Activated naive CD4-positive, alpha-beta T cell treated with anti-CD3 and anti-CD28 coated beads, Interleukin-2, amount 10 ng/mL, durations not matched to agents 7 days and 5 days (primary cell): ENCODE measurements at regions not wholly inside any gene's neighbourhood (a gene's known extent, or its start where the extent isn't known, plus 50 kb on each side); places are given as distances from the start of the nearest gene placed in this dataset.

Source experiments
- CTCF ChIA-PET: fragments of 350-600 bp; sonication (Branson Sonifier 250); formaldehyde crosslinking; loops from one replicate; lab custom pipeline; 2021; ENCODE audit warnings: antibody characterized with exemption; lab: Charles Lee
- DNase-seq: peaks from one replicate; pipeline ENCODE4 v3.0.0-alpha.2; 2020
- H3K27ac Mint-ChIP-seq: one replicate; pipeline ENCODE4 v1.8.0; 2021; ENCODE audit warnings: mild to moderate bottlenecking, moderate library complexity, mixed read lengths
- H3K27me3 Mint-ChIP-seq: one replicate; pipeline ENCODE4 v1.8.0; 2021; ENCODE audit warnings: mild to moderate bottlenecking, mixed read lengths
- H3K36me3 Mint-ChIP-seq: one replicate; pipeline ENCODE4 v1.8.0; 2021; ENCODE audit warnings: mixed read lengths
- H3K4me1 Mint-ChIP-seq: one replicate; pipeline ENCODE4 v1.8.0; 2021; ENCODE audit warnings: mixed read lengths
- H3K4me3 Mint-ChIP-seq: one replicate; pipeline ENCODE4 v1.8.0; 2021; ENCODE audit warnings: mild to moderate bottlenecking, moderate library complexity, mixed read lengths
- H3K9me3 Mint-ChIP-seq: one replicate; pipeline ENCODE4 v1.8.0; 2021; ENCODE audit warnings: mixed read lengths

- H3K9me3 Mint-ChIP-seq: peaks cover 5% of the 10 kb centered on the region
- no peak for DNase-seq
- no peaks in the 10 kb centered on the region for H3K36me3 Mint-ChIP-seq
- no peak overlapping the region for H3K4me3 Mint-ChIP-seq
- CTCF ChIA-PET: no interaction called here
- no peak overlapping the region for H3K27ac Mint-ChIP-seq
- H3K27me3 Mint-ChIP-seq: no peaks in the 10 kb centered on the region
- H3K4me1 Mint-ChIP-seq: no peaks in the 10 kb centered on the region
Observed at GRCh38 chrX:124791492-124792095, 445.2 kb downstream of the SH2D1A start.

- Mint-ChIP-seq H3K9me3 (no peaks in the 10 kb centered on the region), H3K4me1 (no peaks in the 10 kb centered on the region), H3K4me3 (no peak overlapping the region), H3K27ac (no peak overlapping the region), H3K27me3 (no peaks in the 10 kb centered on the region), H3K36me3 (no peaks in the 10 kb centered on the region)
- CTCF ChIA-PET: no interaction called here
- no peak for DNase-seq
Observed at GRCh38 chrX:124796989-124797388, 450.6 kb downstream of the SH2D1A start.

- no peak overlapping the region for H3K4me3 Mint-ChIP-seq
- peaks cover 10% of the 10 kb centered on the region for H3K9me3 Mint-ChIP-seq
- H3K4me1 Mint-ChIP-seq: no peaks in the 10 kb centered on the region
- H3K36me3 Mint-ChIP-seq: no peaks in the 10 kb centered on the region
- H3K27me3 Mint-ChIP-seq: no peaks in the 10 kb centered on the region
- H3K27ac Mint-ChIP-seq: no peak overlapping the region
- CTCF ChIA-PET: no interaction called here
- DNase-seq: no peak
Observed at GRCh38 chrX:124804962-124805361, 458.6 kb downstream of the SH2D1A start.

- Mint-ChIP-seq H3K36me3 (no peaks in the 10 kb centered on the region), H3K27me3 (no peaks in the 10 kb centered on the region), H3K9me3 (peaks cover 10% of the 10 kb centered on the region), H3K4me3 (no peak overlapping the region), H3K4me1 (no peaks in the 10 kb centered on the region), H3K27ac (no peak overlapping the region)
- CTCF ChIA-PET: no interaction called here
- no peak for DNase-seq
Observed at GRCh38 chrX:124805486-124805885, 459.1 kb downstream of the SH2D1A start.

- H3K27me3 Mint-ChIP-seq: no peaks in the 10 kb centered on the region
- no peak overlapping the region for H3K4me3 Mint-ChIP-seq
- CTCF ChIA-PET: no interaction called here
- DNase-seq: no peak
- no peaks in the 10 kb centered on the region for H3K4me1 Mint-ChIP-seq
- no peaks in the 10 kb centered on the region for H3K9me3 Mint-ChIP-seq
- no peak overlapping the region for H3K27ac Mint-ChIP-seq
- no peaks in the 10 kb centered on the region for H3K36me3 Mint-ChIP-seq
Observed at GRCh38 chrX:124814106-124814505, 467.7 kb downstream of the SH2D1A start.

- Mint-ChIP-seq H3K27me3 (no peaks in the 10 kb centered on the region), H3K4me1 (no peaks in the 10 kb centered on the region), H3K36me3 (no peaks in the 10 kb centered on the region), H3K9me3 (no peaks in the 10 kb centered on the region), H3K27ac (no peak overlapping the region), H3K4me3 (no peak overlapping the region)
- CTCF ChIA-PET: no interaction called here
- no peak for DNase-seq
Observed at GRCh38 chrX:124818033-124818432, 471.7 kb downstream of the SH2D1A start.

- no peak overlapping the region for H3K27ac Mint-ChIP-seq
- no peak for DNase-seq
- CTCF ChIA-PET: no interaction called here
- no peaks in the 10 kb centered on the region for H3K36me3 Mint-ChIP-seq
- no peak overlapping the region for H3K4me3 Mint-ChIP-seq
- no peaks in the 10 kb centered on the region for H3K4me1 Mint-ChIP-seq
- H3K27me3 Mint-ChIP-seq: no peaks in the 10 kb centered on the region
- H3K9me3 Mint-ChIP-seq: no peaks in the 10 kb centered on the region
Observed at GRCh38 chrX:124818764-124819163, 472.4 kb downstream of the SH2D1A start.

- H3K4me1 Mint-ChIP-seq: no peaks in the 10 kb centered on the region
- no peak overlapping the region for H3K4me3 Mint-ChIP-seq
- no peaks in the 10 kb centered on the region for H3K9me3 Mint-ChIP-seq
- H3K27me3 Mint-ChIP-seq: no peaks in the 10 kb centered on the region
- CTCF ChIA-PET: no interaction called here
- no peak for DNase-seq
- H3K27ac Mint-ChIP-seq: no peak overlapping the region
- no peaks in the 10 kb centered on the region for H3K36me3 Mint-ChIP-seq
Observed at GRCh38 chrX:124820738-124821137, 474.4 kb downstream of the SH2D1A start.

GRCh38 chrX:124827258-124827845 lies 481.0 kb downstream of the SH2D1A start:
- no peak for DNase-seq
- H3K27ac Mint-ChIP-seq: no peak overlapping the region
- H3K9me3 Mint-ChIP-seq: no peaks in the 10 kb centered on the region
- CTCF ChIA-PET: no interaction called here
- H3K4me1 Mint-ChIP-seq: peaks cover 9% of the 10 kb centered on the region
- H3K27me3 Mint-ChIP-seq: no peaks in the 10 kb centered on the region
- H3K4me3 Mint-ChIP-seq: no peak overlapping the region
- H3K36me3 Mint-ChIP-seq: no peaks in the 10 kb centered on the region

- no peak for DNase-seq
- Mint-ChIP-seq H3K4me3 (no peak overlapping the region), H3K27ac (no peak overlapping the region)
Observed at GRCh38 chrX:124829930-124830329, 483.6 kb downstream of the SH2D1A start.

GRCh38 chrX:124836786-124837185 lies 482.9 kb upstream of the TEX13C start:
- CTCF ChIA-PET: no interaction called here
- Mint-ChIP-seq H3K27me3 (no peaks in the 10 kb centered on the region), H3K4me1 (peaks cover 3% of the 10 kb centered on the region)

More at GRCh38 chrX:124829930-124830329, 483.6 kb downstream of the SH2D1A start:
- Mint-ChIP-seq H3K9me3 (no peaks in the 10 kb centered on the region), H3K4me1 (peaks cover 9% of the 10 kb centered on the region), H3K36me3 (no peaks in the 10 kb centered on the region), H3K27me3 (no peaks in the 10 kb centered on the region)
- CTCF ChIA-PET: no interaction called here

GRCh38 chrX:124842205-124842604 lies 477.5 kb upstream of the TEX13C start:
- Mint-ChIP-seq H3K36me3 (no peaks in the 10 kb centered on the region), H3K27me3 (no peaks in the 10 kb centered on the region), H3K27ac (no peak overlapping the region), H3K4me3 (no peak overlapping the region), H3K4me1 (no peaks in the 10 kb centered on the region), H3K9me3 (no peaks in the 10 kb centered on the region)
- CTCF ChIA-PET: no interaction called here
- DNase-seq: no peak

More at GRCh38 chrX:124836786-124837185, 482.9 kb upstream of the TEX13C start:
- Mint-ChIP-seq H3K4me3 (no peak overlapping the region), H3K9me3 (no peaks in the 10 kb centered on the region), H3K36me3 (no peaks in the 10 kb centered on the region), H3K27ac (no peak overlapping the region)
- no peak for DNase-seq

- Mint-ChIP-seq H3K27ac (no peak overlapping the region), H3K27me3 (no peaks in the 10 kb centered on the region), H3K4me1 (no peaks in the 10 kb centered on the region), H3K9me3 (no peaks in the 10 kb centered on the region), H3K4me3 (no peak overlapping the region), H3K36me3 (no peaks in the 10 kb centered on the region)
- CTCF ChIA-PET: no interaction called here
- no peak for DNase-seq
Observed at GRCh38 chrX:124860736-124861135, 458.9 kb upstream of the TEX13C start.

- no peak for DNase-seq
- no peak overlapping the region for H3K4me3 Mint-ChIP-seq
- no peaks in the 10 kb centered on the region for H3K4me1 Mint-ChIP-seq
- H3K27ac Mint-ChIP-seq: no peak overlapping the region
- CTCF ChIA-PET: no interaction called here
- no peaks in the 10 kb centered on the region for H3K9me3 Mint-ChIP-seq
- no peaks in the 10 kb centered on the region for H3K36me3 Mint-ChIP-seq
- H3K27me3 Mint-ChIP-seq: no peaks in the 10 kb centered on the region
Observed at GRCh38 chrX:124862301-124862700, 457.4 kb upstream of the TEX13C start.

GRCh38 chrX:124863303-124863702 lies 456.4 kb upstream of the TEX13C start:
- Mint-ChIP-seq H3K9me3 (no peaks in the 10 kb centered on the region), H3K27me3 (no peaks in the 10 kb centered on the region)
- CTCF ChIA-PET: no interaction called here

More at GRCh38 chrX:124863303-124863702, 456.4 kb upstream of the TEX13C start:
- Mint-ChIP-seq H3K27ac (no peak overlapping the region), H3K36me3 (no peaks in the 10 kb centered on the region), H3K4me3 (no peak overlapping the region), H3K4me1 (no peaks in the 10 kb centered on the region)
- DNase-seq: no peak
